NCI-H82 treated with DMSO at 0.1 percent for 48 hours (cell line): ENCODE measurements at regions not wholly inside any gene's neighbourhood (a gene's known extent, or its start where the extent isn't known, plus 50 kb on each side); places are given as distances from the start of the nearest gene placed in this dataset.
"Not testable (repeated sequence)": the region's sequence is repeated elsewhere in the genome, so short reads cannot be mapped to it uniquely, and the experiment has no call there.

ENCODE experiments used
- DNase-seq: peaks from one replicate; lab custom pipeline; 2025; ENCODE audit not compliant: unreplicated experiment; lab: John Stamatoyannopoulos, UW

GRCh38 chr13:47707414-47707813, 293.7 kb downstream of the SUCLA2 start:
- DNase-seq: no peak

GRCh38 chr13:47705185-47705584, 295.9 kb downstream of the SUCLA2 start:
- no peak for DNase-seq

GRCh38 chr13:47696674-47697073, 304.4 kb downstream of the SUCLA2 start:
- DNase-seq: no peak

- no peak for DNase-seq
Measured at GRCh38 chr13:47687577-47687976, 313.5 kb downstream of the SUCLA2 start.

- not testable (repeated sequence) for DNase-seq
Measured at GRCh38 chr13:47685156-47685555, 315.9 kb downstream of the SUCLA2 start.

GRCh38 chr13:47680748-47681147, 320.3 kb downstream of the SUCLA2 start:
- no peak for DNase-seq

GRCh38 chr13:47679401-47679800, 321.7 kb downstream of the SUCLA2 start:
- DNase-seq: no peak

- no peak for DNase-seq
Measured at GRCh38 chr13:47678201-47678968, 322.7 kb downstream of the SUCLA2 start.

GRCh38 chr13:47675871-47676270, 325.2 kb downstream of the SUCLA2 start:
- no peak for DNase-seq

- no peak for DNase-seq
Measured at GRCh38 chr13:47673009-47673850, 327.8 kb downstream of the SUCLA2 start.

GRCh38 chr13:47672245-47673008, 328.6 kb downstream of the SUCLA2 start:
- no peak for DNase-seq

- no peak for DNase-seq
Measured at GRCh38 chr13:47671776-47672175, 329.3 kb downstream of the SUCLA2 start.

- no peak for DNase-seq
Measured at GRCh38 chr13:47665043-47665442, 336.0 kb downstream of the SUCLA2 start.

- DNase-seq: no peak
Measured at GRCh38 chr13:47661076-47661475, 340.0 kb downstream of the SUCLA2 start.

- no peak for DNase-seq
Measured at GRCh38 chr13:47656651-47657050, 344.4 kb downstream of the SUCLA2 start.

- peak; percentile 25 for DNase-seq
Measured at GRCh38 chr13:47650209-47650608, 350.9 kb downstream of the SUCLA2 start.

- no peak for DNase-seq
Measured at GRCh38 chr13:47647001-47647400, 354.1 kb downstream of the SUCLA2 start.

- DNase-seq: no peak
Measured at GRCh38 chr13:47646298-47646697, 354.8 kb downstream of the SUCLA2 start.

GRCh38 chr13:47639738-47640447, 361.2 kb downstream of the SUCLA2 start:
- DNase-seq: no peak

GRCh38 chr13:47638627-47639026, 362.4 kb downstream of the SUCLA2 start:
- DNase-seq: no peak

GRCh38 chr13:47632311-47632710, 368.8 kb downstream of the SUCLA2 start:
- DNase-seq: peak; percentile 92
